Panc1 (cell line): ENCODE measurements at regions not wholly inside any gene's neighbourhood (a gene's known extent, or its start where the extent isn't known, plus 50 kb on each side); places are given as distances from the start of the nearest gene placed in this dataset.

Experiments
- ATAC-seq: fragments of 200-7000 bp; cut with Tn5 transposase; 2 replicates; pipeline ENCODE4 v1.9.1; 2020; ENCODE audit warnings: mild to moderate bottlenecking, moderate library complexity
- BruUV-seq: library from RNA; stranded (reverse); fragments of 400-500 nt; replicated peaks from 2 replicates; lab custom pipeline; 2021; lab: Mats Ljungman, UMichigan
- CTCF ChIA-PET: fragments of 300-600 bp; sonication (Branson Sonifier 250); formaldehyde crosslinking; loops from one replicate; lab custom pipeline; 2022; ENCODE audit warnings: antibody characterized with exemption; lab: Charles Lee
- POLR2A ChIA-PET: fragments of 300-600 bp; sonication (Branson Sonifier 250); formaldehyde crosslinking; loops from one replicate; lab custom pipeline; 2022; ENCODE audit warnings: antibody characterized with exemption; lab: Charles Lee
- DNase-seq: peaks from one replicate; pipeline ENCODE4 v3.0.0-alpha.2; 2010; ENCODE audit warnings: low read depth, low spot score
- H3K27ac ChIP-seq: 2 replicates; pipeline ENCODE4 v1.5.1; 2011; ENCODE audit warnings: mild to moderate bottlenecking, low read length, inconsistent platforms
- H3K27me3 ChIP-seq: fragments of 200-500 bp; sonication (Bioruptor generic); 2 replicates; pipeline ENCODE4 v1.6.0; 2014; ENCODE audit warnings: low read length, inconsistent platforms; ENCODE audit not compliant: control insufficient read depth, insufficient read depth
- H3K36me3 ChIP-seq: fragments of 200-500 bp; sonication (Bioruptor generic); 2 replicates; pipeline ENCODE4 v1.5.1; 2014; ENCODE audit warnings: inconsistent platforms, mild to moderate bottlenecking, low read length, moderate library complexity; ENCODE audit not compliant: control insufficient read depth, insufficient read depth
- H3K4me1 ChIP-seq: 2 replicates; pipeline ENCODE4 v1.5.1; 2011; ENCODE audit warnings: inconsistent platforms, mild to moderate bottlenecking, low read length, moderate library complexity; ENCODE audit not compliant: control insufficient read depth, insufficient read depth
- H3K4me3 ChIP-seq, 2 experiments: 2 replicates each; pipeline ENCODE4 v1.5.1; 2011 to 2012; ENCODE audit warnings: low read depth in 2 of 2, low read length in 2 of 2, mild to moderate bottlenecking in 2 of 2, inconsistent platforms in 1 of 2, moderate library complexity in 1 of 2
- H3K9me3 ChIP-seq: fragments of 200-500 bp; sonication (Bioruptor generic); 2 replicates; pipeline ENCODE4 v1.5.1; 2014; ENCODE audit warnings: low read depth, mild to moderate bottlenecking, inconsistent platforms, low read length, moderate library complexity; ENCODE audit not compliant: control insufficient read depth, insufficient read depth
- POLR2AphosphoS5 ChIP-seq: IDR thresholded peaks from 2 replicates; pipeline ENCODE4 v1.6.1; 2012; ENCODE audit warnings: mild to moderate bottlenecking, low read depth, low read length, moderate library complexity
- SIN3A ChIP-seq: IDR thresholded peaks from 2 replicates; pipeline ENCODE4 v1.6.1; 2012; ENCODE audit warnings: low read depth, mild to moderate bottlenecking, low read length, moderate library complexity, borderline replicate concordance; ENCODE audit not compliant: insufficient read depth
- TCF7L2 ChIP-seq: IDR thresholded peaks from 2 replicates; pipeline ENCODE4 v1.6.1; 2011; ENCODE audit warnings: mild to moderate bottlenecking, low read depth, low read length, inconsistent platforms
- in situ Hi-C: cut with HindIII; loops from 2 replicates; pipeline ENCODE4 v1.10.0; 2016; ENCODE audit warnings: low sequenced_read_pairs, low pct_unique_long_range_greater_than_20kb
- intact Hi-C: fragments of 100-400 bp; cut with micrococcal nuclease; formaldehyde crosslinking; loops from one replicate; pipeline ENCODE4 v1.10.0; 2022; ENCODE audit not compliant: unreplicated experiment
- TF ChIP-seq, protein P1 (sequence below), 2 experiments: IDR thresholded peaks; 2 replicates each; pipeline ENCODE4 v1.6.1; 2011 to 2012; ENCODE audit warnings: low read depth in 2 of 2, control low read depth in 1 of 2, low read length in 1 of 2, mild to moderate bottlenecking in 1 of 2, moderate library complexity in 1 of 2; ENCODE audit not compliant: insufficient read depth in 1 of 2
- TF ChIP-seq, protein P2 (sequence below): fragments of 450-650 bp; IDR thresholded peaks from 2 replicates; pipeline ENCODE4 v1.5.1; 2017; ENCODE audit warnings: mild to moderate bottlenecking

GRCh38 chrX:40440866-40441265 is 139.9 kb upstream of the ATP6AP2 start:
- Histone ChIP-seq H3K27ac (no peak overlapping the region), H3K9me3 (no peaks in the 10 kb centered on the region), H3K36me3 (no peaks in the 10 kb centered on the region), H3K4me1 (no peaks in the 10 kb centered on the region), H3K27me3 (no peaks in the 10 kb centered on the region), H3K4me3 (no peak overlapping the region)
- intact Hi-C loops = no loop called here
- BruUV-seq = no TSS peak
- in situ Hi-C loops = no loop called here
- ATAC-seq (no peak), DNase-seq (no peak)
- TF ChIP-seq, protein P1, sequence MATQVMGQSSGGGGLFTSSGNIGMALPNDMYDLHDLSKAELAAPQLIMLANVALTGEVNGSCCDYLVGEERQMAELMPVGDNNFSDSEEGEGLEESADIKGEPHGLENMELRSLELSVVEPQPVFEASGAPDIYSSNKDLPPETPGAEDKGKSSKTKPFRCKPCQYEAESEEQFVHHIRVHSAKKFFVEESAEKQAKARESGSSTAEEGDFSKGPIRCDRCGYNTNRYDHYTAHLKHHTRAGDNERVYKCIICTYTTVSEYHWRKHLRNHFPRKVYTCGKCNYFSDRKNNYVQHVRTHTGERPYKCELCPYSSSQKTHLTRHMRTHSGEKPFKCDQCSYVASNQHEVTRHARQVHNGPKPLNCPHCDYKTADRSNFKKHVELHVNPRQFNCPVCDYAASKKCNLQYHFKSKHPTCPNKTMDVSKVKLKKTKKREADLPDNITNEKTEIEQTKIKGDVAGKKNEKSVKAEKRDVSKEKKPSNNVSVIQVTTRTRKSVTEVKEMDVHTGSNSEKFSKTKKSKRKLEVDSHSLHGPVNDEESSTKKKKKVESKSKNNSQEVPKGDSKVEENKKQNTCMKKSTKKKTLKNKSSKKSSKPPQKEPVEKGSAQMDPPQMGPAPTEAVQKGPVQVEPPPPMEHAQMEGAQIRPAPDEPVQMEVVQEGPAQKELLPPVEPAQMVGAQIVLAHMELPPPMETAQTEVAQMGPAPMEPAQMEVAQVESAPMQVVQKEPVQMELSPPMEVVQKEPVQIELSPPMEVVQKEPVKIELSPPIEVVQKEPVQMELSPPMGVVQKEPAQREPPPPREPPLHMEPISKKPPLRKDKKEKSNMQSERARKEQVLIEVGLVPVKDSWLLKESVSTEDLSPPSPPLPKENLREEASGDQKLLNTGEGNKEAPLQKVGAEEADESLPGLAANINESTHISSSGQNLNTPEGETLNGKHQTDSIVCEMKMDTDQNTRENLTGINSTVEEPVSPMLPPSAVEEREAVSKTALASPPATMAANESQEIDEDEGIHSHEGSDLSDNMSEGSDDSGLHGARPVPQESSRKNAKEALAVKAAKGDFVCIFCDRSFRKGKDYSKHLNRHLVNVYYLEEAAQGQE (IDR thresholded peaks at IDR 0.05; ENCODE audit: insufficient read depth in 1 of 2, low read depth in 2 of 2, low read length in 1 of 2) = no peak
- TF ChIP-seq TCF7L2 (no peak), SIN3A (no peak), POLR2AphosphoS5 (no peak)
- TF ChIP-seq, protein P2, sequence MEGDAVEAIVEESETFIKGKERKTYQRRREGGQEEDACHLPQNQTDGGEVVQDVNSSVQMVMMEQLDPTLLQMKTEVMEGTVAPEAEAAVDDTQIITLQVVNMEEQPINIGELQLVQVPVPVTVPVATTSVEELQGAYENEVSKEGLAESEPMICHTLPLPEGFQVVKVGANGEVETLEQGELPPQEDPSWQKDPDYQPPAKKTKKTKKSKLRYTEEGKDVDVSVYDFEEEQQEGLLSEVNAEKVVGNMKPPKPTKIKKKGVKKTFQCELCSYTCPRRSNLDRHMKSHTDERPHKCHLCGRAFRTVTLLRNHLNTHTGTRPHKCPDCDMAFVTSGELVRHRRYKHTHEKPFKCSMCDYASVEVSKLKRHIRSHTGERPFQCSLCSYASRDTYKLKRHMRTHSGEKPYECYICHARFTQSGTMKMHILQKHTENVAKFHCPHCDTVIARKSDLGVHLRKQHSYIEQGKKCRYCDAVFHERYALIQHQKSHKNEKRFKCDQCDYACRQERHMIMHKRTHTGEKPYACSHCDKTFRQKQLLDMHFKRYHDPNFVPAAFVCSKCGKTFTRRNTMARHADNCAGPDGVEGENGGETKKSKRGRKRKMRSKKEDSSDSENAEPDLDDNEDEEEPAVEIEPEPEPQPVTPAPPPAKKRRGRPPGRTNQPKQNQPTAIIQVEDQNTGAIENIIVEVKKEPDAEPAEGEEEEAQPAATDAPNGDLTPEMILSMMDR = no peak
- ChIA-PET CTCF (no interaction called here), POLR2A (no interaction called here)

DNA sequence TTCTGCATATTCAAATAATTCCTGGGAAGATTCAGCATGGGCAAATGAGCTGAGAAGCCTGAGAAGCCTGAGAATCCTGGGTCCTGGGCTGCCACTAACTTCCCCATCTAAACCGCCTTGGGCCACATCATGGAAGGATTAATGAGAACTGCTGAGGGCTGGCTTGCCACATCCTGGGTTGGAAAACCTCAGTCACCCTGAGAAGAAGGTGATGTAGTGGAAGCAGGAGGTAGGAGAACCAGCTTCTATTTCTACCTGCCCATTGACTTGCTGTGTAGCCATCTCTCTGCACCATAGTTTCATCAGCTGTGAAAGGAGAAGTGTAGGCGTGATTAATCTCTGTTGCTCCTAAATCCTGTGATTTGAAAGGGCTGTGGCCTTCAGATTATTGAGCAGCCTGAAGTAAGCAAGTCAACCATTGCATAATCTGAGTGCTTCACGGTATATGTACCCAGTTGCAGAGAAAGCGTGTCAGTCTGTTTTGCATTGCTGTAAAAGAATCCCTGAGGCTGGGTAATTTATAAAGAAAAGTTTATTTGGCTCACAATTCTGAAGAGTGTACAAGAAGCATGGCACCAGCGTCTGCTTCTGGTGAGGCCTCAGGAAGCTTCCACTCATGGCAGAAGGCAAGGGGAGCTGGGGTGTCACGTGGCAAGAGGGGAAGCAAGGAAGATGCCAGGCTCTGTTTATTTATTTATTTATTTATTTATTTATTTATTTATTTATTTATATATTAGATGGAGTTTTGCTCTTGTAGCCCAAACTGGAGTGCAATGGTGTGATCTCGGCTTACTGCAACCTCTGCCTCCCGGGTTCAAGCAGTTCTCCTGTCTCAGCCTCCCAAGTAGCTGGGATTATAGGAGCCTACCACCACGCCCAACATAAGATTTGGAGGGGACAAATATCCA is 140.9 kb upstream of the ATP6AP2 start:
- no peak for DNase-seq
- H3K36me3 ChIP-seq = no peaks in the 10 kb centered on the region
- ChIA-PET CTCF (no interaction called here), POLR2A (no interaction called here)
- no TSS peak for BruUV-seq
- in situ Hi-C loops (no loop called here), intact Hi-C loops (no loop called here)
- no peaks in the 10 kb centered on the region for H3K9me3 ChIP-seq
- no peaks in the 10 kb centered on the region for H3K4me1 ChIP-seq
- H3K27me3 ChIP-seq = no peaks in the 10 kb centered on the region
- no peak for ATAC-seq
- TF ChIP-seq POLR2AphosphoS5 (no peak), SIN3A (no peak), TCF7L2 (no peak)
- TF ChIP-seq, protein P2 = no peak
- TF ChIP-seq, protein P1 (IDR thresholded peaks at IDR 0.05; ENCODE audit: insufficient read depth in 1 of 2, low read depth in 2 of 2, low read length in 1 of 2) = no peak
- H3K27ac ChIP-seq = no peak overlapping the region
- H3K4me3 ChIP-seq = no peak overlapping the region
